GM18520 (cell line): ENCODE measurements at regions not wholly inside any gene's neighbourhood (a gene's known extent, or its start where the extent isn't known, plus 50 kb on each side); places are given as distances from the start of the nearest gene placed in this dataset.
"Not testable (repeated sequence)": the region's sequence is repeated elsewhere in the genome, so short reads cannot be mapped to it uniquely, and the experiment has no call there.

Experiments used
- ATAC-seq: cut with Tn5 transposase; IDR thresholded peaks from one replicate; pipeline ENCODE4 v1.9.1; 2021; ENCODE audit not compliant: unreplicated experiment

- ATAC-seq: no peak
Observed at GRCh38 chr17:64785011-64785421, 122.9 kb upstream of the SMURF2 start.

- no peak for ATAC-seq
Observed at GRCh38 chr17:64784353-64785010, 122.4 kb upstream of the SMURF2 start.

- ATAC-seq: no peak
Observed at GRCh38 chr17:64783556-64784352, 121.6 kb upstream of the SMURF2 start.

GRCh38 chr17:64783031-64783461 lies 120.9 kb upstream of the SMURF2 start:
- no peak for ATAC-seq

GRCh38 chr17:64781810-64782555 lies 119.9 kb upstream of the SMURF2 start:
- ATAC-seq: no peak

GRCh38 chr17:64781014-64781756 lies 119.1 kb upstream of the SMURF2 start:
- ATAC-seq: no peak

- ATAC-seq: no peak
Observed at GRCh38 chr17:64780096-64781013, 118.2 kb upstream of the SMURF2 start.

- no peak for ATAC-seq
Observed at GRCh38 chr17:64779376-64780095, 117.4 kb upstream of the SMURF2 start.

GRCh38 chr17:64779098-64779375 lies 116.9 kb upstream of the SMURF2 start:
- ATAC-seq: not testable (repeated sequence)

- ATAC-seq: no peak
Observed at GRCh38 chr17:64778240-64779097, 116.4 kb upstream of the SMURF2 start.

- ATAC-seq: no peak
Observed at GRCh38 chr17:64777415-64778239, 115.5 kb upstream of the SMURF2 start.

GRCh38 chr17:64776720-64777414 lies 114.8 kb upstream of the SMURF2 start:
- ATAC-seq: peak; percentile 59

GRCh38 chr17:64775701-64776570 lies 113.8 kb upstream of the SMURF2 start:
- no peak for ATAC-seq

- ATAC-seq: no peak
Observed at GRCh38 chr17:64774888-64775540, 112.9 kb upstream of the SMURF2 start.

GRCh38 chr17:64773836-64774761 lies 112.0 kb upstream of the SMURF2 start:
- ATAC-seq: no peak
